Epithelial cell of proximal tubule (primary cell): ENCODE measurements at regions not wholly inside any gene's neighbourhood (a gene's known extent, or its start where the extent isn't known, plus 50 kb on each side); places are given as distances from the start of the nearest gene placed in this dataset.
"Not testable (repeated sequence)": the region's sequence is repeated elsewhere in the genome, so short reads cannot be mapped to it uniquely, and the experiment has no call there.

Source experiments
- DNase-seq: peaks from one replicate; pipeline ENCODE4 v3.0.0-alpha.2; 2011; ENCODE audit warnings: low read depth
- H3K4me3 ChIP-seq: 2 replicates; pipeline ENCODE4 v1.5.1; 2011; ENCODE audit warnings: low read depth, mild to moderate bottlenecking, low read length
- TF ChIP-seq, protein P1 (sequence below): conservative IDR thresholded peaks from 2 replicates; pipeline ENCODE4 v1.5.1; 2012; ENCODE audit warnings: low read depth, mild to moderate bottlenecking, low read length

- TF ChIP-seq, protein P1, sequence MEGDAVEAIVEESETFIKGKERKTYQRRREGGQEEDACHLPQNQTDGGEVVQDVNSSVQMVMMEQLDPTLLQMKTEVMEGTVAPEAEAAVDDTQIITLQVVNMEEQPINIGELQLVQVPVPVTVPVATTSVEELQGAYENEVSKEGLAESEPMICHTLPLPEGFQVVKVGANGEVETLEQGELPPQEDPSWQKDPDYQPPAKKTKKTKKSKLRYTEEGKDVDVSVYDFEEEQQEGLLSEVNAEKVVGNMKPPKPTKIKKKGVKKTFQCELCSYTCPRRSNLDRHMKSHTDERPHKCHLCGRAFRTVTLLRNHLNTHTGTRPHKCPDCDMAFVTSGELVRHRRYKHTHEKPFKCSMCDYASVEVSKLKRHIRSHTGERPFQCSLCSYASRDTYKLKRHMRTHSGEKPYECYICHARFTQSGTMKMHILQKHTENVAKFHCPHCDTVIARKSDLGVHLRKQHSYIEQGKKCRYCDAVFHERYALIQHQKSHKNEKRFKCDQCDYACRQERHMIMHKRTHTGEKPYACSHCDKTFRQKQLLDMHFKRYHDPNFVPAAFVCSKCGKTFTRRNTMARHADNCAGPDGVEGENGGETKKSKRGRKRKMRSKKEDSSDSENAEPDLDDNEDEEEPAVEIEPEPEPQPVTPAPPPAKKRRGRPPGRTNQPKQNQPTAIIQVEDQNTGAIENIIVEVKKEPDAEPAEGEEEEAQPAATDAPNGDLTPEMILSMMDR = no peak
- DNase-seq = no peak
- no peak overlapping the region for H3K4me3 ChIP-seq
Observed at GRCh38 chr3:99298661-99299060, 339.7 kb upstream of the COL8A1 start.

- no peak for DNase-seq
- TF ChIP-seq, protein P1 = no peak
- H3K4me3 ChIP-seq = no peak overlapping the region
Observed at GRCh38 chr3:99295836-99296235, 342.6 kb upstream of the COL8A1 start.

- H3K4me3 ChIP-seq, DNase-seq: not testable (repeated sequence)
Observed at GRCh38 chr3:99294092-99294491, 344.3 kb upstream of the COL8A1 start.

DNA sequence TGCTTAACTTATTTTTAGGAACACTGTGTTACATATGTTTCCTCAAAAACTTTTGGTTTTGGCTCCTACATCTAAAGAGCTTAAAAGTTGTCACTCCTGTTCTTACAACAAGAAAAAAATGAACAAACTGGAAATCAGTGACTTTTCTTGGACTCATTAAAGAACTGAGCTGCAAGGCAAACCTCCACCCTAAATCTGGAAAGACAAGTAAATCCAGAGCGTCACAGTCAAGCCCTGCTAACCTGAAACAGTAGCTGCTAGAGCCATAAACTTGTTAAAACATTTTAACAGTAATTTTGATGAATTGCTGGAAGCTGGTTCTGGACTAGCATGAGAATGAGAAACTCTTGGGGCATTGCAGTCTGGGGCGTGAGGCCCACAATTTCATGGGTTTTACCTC lies 350.5 kb upstream of the COL8A1 start:
- H3K4me3 ChIP-seq = no peak overlapping the region
- DNase-seq = no peak
- TF ChIP-seq, protein P1 = no peak

DNA sequence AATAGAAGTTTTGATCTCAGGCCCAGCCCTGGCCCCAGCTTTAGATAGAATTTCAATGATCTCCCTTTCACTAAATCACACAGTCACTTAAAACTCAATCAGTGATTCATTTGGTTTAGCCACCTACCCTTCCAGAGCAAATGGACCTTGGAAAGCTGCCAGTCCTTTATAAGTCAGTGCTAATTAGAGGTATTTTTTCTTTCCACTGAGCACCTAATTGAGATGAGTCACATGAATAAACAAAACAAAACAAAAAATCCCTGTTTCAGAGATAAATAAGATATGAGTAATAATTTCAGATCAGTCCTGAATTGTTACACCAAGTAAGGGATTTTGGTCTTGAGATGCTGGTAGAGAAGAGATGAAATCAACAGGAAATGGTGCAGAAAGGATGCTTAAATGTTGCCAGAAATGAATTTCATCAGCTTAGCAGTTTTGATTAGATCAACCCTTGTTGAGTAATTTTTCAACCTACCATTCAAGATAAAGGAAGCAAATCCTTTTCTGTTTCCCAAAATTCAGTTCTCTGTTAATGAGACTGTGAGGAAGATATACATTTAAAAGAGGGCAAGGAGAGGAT lies 352.0 kb upstream of the COL8A1 start:
- TF ChIP-seq, protein P1 = no peak
- peak; percentile 64 for DNase-seq
- no peak overlapping the region for H3K4me3 ChIP-seq

DNA sequence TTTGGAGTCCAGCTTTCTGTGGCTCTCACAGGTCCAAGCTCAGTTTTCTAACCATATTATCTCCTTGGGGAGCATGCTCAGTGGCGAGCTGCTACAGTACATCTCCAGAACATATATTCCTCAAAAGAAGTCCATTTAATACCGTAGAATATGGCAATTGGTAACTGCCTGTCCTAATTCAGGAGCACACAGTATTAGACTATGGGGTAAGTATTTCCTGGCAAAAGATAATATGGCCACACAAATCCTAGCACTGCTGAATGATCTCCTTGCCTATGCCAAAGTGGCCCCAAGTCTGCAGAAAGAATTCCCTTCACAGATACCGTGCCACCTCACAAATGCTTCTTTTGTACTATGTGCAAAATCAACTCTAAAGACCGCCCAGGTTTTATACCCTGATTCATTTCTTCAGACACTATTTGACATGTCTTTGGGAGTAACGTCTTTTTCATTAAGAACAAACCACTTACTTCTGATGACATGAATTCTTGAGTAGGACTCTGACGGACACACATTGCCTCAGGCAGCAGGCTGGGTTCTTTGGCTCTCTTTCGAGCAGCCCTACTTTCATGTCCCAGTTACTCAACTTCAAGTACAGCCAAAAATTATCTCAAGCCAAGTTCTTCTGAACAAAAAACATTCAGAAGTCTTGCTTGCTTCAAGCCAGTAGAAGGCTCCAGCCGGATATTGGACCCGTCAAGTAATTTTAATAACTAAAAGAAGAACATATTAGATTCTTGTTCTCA lies 368.3 kb upstream of the DCBLD2 start:
- no peak for DNase-seq
- no peak overlapping the region for H3K4me3 ChIP-seq
- TF ChIP-seq, protein P1 = no peak

- no peak for DNase-seq
- TF ChIP-seq, protein P1 = no peak
- no peak overlapping the region for H3K4me3 ChIP-seq
Observed at GRCh38 chr3:99256788-99257187, 355.3 kb upstream of the DCBLD2 start.
